Superior temporal gyrus (tissue), 1 donor: ENCODE measurements at regions not wholly inside any gene's neighbourhood (a gene's known extent, or its start where the extent isn't known, plus 50 kb on each side); places are given as distances from the start of the nearest gene placed in this dataset.
"Not testable (repeated sequence)": the region's sequence is repeated elsewhere in the genome, so short reads cannot be mapped to it uniquely, and the experiment has no call there.

Experiments used
- DNase-seq: peaks from one replicate; pipeline ENCODE4 v3.0.0-alpha.2; 2016; ENCODE audit errors: extremely low spot score

DNA sequence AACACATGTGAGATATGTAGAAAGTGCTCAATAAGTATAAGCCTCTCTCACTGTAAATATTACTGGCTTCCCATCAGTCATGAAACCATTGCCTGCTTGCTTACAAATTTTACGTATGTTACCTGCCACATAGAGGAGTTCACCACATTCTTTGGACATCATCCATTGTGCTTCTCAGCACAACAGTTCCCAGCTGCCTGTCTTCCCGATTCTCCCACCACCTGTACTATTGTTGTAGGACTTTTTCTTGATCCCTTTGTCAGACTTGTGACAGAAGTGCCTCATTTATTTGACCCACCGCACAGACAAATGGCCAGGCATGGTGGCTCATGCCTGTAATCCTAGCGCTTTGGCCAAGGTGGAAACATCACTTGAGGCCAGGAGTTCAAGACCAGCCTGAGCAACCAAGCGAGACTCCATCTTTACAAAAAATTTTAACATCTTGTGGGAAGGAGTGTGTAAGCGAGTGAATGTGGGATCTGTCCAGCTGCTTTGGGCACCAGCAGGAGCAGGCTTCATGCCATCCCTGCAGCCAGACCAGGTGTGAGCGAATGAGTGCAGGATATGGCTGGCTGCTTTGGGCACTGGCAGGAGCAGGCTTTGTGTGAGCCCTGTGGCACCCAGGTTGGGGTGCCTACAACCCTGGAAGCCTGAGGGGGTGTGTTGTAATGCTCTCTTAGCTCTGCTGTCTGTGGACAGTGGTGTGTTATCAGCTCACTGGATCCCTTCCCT lies 139.9 kb upstream of the ELL2 start:
- no peak for DNase-seq

DNA sequence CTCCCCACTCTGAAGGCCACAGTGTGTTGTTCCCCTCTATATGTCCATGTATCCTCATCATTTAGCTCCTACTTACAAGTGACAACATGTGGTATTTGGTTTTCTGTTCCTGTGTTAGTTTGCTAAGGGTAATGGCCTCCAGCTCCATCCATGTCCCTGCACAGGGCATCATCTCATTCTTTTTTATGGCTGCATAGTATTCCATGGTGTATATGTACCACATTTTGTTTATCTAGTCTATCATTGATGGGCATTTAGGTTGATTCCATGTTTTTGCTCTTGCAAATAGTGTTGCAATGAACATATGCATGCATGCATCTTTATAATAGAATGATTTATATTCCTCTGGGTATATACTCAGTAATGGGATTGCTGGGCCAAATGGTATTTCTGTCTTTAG lies 135.8 kb upstream of the ELL2 start:
- not testable (repeated sequence) for DNase-seq

DNA sequence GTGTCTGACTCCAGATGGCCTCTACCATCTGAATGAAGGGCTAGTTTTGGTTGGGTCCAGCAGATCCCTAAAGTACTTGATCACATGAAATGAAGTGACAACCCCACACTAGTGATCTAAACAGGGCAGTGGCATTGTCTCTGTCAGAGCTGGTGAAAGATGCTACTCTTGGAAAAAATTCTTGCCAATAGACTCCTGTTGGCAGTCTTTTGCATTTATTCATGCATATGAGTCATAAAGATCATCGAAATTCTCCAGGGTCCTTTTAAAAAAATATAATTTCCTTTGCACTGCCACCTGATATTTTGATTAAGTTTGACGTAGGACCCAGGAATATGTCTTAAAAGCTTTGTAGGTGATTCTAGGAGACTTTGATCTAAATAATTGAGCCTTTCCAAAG lies 135.1 kb upstream of the ELL2 start:
- DNase-seq = no peak

DNA sequence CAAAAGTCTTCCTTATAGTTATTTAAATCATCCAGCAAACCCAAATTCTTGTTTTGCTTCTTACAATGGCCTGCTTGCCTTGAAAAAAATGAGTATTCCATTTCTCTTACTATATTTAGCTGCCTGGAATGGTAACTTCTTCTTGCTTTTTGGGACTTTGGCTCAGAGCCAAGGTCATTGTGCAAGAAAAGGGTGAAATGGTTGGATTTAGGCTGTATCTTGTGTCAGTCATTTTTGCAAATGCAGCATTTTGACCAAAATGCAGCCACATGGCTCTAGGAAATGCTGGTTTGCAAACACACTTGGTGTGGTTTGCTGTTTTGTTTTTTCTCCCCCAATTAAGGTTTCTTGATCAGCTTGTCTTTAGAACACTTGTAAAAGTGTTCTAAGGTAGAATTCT lies 133.3 kb upstream of the ELL2 start:
- no peak for DNase-seq

DNA sequence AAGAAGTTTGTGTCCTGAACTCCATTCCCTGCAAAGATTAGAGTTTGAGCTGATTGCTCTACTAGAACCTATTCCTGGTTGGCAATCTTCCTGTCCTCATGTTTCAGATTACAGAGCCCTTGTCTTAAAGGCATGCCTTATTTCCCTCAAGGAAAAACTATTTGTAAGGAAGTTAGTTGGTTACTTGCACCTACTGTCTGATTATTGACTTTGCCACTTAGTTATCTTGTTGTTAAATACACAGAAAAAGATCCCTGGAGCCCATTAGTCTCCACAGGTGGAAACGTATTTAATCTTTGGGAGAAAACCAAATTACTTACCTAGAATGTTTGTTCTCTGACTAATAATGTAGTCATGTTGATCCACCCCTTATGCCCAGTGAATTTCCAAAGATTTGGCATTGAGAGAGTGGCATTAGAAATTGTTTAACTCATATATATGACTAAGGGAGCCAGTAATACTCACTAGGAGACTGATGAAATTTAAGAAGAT lies 132.3 kb upstream of the ELL2 start:
- no peak for DNase-seq

DNA sequence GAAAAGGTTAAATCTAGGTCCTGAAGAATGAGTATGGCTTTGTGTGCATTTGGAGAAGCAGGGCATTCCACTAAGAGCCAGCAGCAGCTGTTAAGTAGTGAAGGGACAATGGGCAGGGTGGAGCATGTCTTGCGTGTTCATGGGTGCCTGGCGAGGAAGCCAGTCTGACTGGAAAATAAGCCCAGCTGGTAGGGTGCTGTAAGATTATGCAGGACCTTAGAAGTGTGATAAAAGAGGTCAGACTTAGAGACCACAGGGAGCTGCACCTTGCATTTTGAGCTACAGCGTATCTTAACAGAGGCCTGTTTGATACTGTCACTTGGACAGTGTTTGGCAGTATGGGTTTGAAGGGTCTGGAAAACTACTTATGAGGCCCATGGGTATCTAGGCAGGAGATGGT lies 131.7 kb upstream of the ELL2 start:
- DNase-seq = no peak

DNA sequence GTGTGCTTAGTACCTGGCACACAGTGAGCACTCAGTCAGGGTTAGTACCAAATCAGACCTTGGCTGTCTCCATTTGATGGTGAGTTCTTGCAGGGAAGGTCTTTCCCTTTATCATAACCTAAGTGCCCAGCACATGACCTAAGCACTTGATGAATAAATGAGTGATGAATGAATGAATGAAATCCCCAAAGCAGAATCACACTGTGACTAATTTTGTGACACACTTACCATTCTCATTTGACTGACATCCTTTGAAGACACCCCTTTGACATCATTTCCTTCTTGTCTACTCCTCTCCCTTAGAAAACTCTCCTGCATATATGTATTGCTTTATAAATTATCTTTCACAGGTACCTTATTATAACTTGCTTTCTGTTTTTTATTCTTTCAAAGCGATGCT lies 130.2 kb upstream of the ELL2 start:
- no peak for DNase-seq

DNA sequence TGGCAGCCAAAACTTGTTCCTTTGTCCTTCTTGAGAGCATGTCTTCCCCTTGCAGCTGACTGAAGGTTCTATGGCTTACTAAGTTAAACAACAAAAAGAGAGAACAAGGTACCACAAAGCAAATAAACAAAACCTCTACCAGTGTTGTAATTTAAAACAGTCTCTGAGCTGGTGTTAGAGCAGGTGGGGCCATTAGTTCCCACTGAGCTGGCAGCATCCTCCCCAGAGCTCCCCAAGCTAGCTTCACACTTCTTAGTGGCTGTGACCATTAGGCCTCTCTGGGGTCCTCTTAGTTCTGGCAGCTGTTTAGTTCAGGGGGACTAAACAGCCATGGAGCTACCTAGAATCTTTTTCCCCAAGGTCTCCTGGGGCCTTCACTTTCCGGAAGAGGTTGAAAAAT lies 128.6 kb upstream of the ELL2 start:
- no peak for DNase-seq

DNA sequence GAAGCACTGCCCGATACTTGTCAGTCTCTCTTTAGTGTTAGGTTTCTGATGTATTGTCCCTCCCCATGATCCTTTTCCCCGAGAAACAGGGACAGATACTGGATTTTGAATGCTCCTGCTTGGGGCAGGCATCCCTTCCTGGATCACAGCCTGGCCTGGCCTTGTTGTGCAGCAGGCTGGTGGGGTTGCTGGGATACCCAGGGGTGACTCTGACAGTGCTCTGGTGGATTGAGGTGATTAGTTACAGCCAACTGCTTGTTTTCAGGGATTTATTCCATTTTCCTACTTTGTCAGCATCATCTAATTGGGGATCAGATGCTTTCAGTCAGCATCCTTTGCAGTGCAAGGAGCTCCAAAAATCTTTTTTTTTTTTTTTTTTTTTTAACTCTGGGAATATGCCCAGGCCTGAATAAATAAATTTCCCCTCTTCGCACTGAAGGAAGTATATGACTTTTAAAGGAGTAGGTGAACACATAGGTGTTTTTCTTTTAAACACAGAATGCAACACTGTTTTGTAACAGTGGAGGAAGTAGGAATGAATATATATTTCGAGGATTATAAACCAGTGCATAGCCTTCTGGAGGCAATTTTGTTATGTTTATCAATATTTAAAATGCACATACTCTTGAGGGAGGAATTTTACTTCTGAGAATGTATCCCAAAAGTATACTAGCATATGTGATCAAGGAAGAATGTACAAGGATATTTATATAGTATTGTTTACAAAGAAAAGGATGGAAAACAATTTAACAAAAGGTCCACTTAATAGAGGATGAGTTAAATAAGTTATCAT lies 127.3 kb upstream of the ELL2 start:
- DNase-seq = no peak

DNA sequence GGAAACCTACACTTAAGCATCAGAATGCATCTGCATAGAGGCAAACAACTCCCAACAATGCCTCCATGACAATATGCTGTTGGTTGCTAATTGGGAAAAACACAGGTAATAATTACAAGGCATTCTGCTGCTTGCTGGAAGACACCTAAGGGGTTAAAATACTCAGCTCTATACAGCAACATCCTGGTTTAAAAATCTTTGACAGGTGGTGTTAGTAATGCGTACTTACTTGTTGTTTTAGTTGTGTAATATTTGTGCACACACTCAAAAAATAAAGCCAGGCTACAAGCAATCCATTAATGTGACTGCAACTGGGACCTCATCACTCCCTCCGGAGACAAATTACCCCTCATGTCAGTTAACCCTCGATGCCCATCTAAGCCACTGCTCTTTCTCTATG lies 126.3 kb upstream of the ELL2 start:
- no peak for DNase-seq

DNA sequence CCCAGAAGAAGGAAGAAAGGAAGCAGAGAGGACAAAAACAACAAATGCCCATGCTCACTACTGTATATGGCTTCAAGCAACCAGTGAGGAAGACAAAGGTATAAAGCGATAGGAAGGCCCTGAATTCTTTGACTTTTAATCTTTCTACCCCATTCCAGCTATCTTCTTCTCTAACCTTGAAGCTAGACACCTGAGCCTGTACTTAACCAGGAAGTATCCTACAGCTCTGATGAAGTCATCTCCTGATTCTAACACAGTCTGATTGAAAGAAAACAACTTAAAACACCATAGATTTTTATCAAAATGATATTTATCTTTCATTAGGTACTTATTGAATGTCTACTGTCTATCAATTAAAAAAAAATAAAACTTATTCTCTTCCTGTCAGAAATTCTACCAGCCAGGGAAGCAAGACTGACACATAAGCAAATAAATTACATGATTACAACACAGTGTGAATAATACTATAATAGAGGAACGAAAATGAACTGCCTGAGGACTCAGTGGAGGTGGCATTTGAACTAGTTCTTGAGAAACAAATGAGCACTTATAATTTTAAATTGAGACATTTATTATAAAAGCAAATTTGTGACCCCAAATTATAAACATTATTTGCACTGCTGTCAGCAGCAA lies 123.3 kb upstream of the ELL2 start:
- no peak for DNase-seq

DNA sequence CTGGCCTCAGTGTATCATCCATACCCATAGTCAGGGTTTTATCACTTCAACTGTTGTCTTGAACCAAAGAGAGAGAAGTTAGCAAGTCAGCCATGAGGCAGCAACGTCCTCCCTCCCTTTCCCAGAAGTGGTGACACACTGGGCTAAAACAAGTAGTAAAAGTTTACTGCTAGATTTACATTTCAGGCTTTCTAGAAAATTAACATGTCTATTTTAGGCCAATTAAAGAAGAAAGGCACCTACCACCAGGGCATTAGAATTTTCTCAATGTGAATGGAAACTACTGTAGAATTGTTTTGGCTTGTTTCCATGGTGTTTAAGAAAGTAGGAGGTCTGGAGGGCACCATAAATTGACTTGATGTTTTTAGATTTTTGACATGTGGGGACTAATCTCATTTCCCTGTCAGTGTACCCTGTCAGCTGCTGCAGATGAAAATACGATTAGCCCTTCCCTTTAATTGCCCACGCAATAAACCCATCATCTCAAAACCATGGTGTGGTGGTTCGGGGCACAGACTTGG lies 121.8 kb upstream of the ELL2 start:
- no peak for DNase-seq

DNA sequence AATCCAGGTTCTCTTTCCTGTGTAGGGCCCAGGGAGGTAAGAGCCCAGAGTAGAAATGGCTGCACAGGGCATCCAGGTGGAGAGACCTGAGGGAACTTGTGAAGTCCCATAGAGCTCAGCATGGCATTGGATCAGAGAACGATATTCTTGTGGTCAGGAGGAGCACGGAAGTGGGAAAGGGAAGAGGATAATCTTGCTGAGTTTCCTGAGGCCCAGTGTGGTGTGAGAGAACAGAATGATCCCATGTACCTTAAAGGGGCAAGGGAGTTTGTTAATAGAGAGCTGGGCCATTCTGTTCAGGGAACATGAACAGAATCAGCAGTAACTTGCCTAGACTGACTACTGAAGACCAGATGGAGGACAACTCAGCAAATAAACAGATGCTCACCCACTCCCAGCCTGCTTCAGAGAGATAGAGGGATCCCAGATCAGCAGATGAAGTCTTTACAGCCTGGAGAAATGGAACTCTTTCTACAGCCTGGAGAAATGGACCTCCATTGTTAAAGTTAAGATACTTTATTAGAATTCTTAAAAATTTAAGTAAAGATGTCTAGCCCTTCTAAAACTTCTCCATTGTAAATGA lies 119.7 kb upstream of the ELL2 start:
- DNase-seq = no peak

DNA sequence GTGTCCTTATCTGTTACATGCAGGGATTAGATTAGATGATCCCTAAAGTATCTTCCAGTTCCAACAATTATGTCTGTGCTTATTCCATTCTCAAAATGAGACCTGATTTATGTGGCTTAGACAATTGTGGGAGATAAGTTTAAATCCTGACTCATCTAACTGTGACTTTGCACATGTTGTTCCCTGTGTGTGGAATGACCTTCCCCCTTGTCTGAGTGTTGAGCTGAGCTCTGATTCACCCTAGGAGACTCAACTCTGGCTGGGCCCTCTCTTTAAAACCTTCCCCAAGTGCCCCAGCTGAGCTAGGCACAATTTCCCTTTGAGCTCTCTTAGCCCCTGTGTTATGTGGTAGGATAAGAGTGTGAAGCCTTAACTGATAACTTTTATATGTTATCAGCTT lies 118.9 kb upstream of the ELL2 start:
- DNase-seq = no peak

DNA sequence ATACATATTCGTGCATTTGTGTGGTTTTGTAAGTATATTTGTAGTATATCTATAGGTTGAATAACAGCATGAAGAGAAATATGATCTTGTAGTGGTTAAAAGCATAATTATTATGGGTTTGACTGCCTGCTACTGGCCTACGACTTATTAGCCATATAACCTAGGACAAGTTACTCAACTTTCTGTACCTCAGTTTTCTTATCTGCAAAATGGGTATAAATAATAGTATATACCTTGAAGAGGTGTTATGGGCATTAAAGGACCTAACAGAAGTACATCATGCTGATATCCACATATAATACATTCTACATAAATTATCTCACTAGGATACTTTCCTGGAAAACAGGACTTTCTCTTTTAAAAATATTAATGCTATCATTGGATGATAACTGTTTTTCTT lies 118.3 kb upstream of the ELL2 start:
- no peak for DNase-seq

DNA sequence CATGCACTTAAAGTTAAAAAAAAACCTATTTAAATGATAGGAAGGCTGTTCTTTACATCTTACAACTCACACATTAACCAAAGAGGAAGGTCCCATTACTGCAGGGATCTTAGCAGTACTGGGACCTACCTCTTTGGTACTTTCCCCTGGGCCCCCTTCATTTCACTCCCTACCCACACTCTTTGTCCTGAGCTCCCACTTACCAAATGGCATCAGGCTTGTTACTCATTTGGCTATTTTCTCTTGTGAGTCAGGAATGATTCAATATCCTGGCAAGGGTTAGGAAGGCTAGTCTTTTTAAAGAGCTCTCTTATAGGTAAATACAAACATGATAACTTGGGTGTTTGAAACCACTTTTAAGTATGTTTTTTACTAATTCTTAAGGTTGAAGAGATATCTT lies 117.4 kb upstream of the ELL2 start:
- peak; percentile 42 for DNase-seq

DNA sequence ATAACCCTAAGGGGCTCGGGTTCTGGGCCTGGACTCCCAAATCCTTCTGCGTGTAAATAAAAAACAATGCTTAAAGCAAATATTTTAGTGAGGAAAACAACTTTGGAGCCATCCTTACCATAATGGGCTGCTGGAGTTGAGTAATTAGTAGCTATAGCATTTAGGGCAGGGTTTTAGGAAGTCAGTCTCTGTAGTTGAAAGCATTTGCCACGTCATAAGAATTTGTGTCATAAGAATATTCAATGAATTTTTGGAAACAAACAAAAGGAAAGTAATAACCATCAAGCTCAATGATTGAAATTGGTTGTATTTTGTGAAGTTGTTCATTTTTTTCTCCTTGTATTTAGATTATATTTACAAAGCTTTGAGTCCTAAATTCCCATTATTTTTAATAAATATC lies 114.8 kb upstream of the ELL2 start:
- DNase-seq = no peak

DNA sequence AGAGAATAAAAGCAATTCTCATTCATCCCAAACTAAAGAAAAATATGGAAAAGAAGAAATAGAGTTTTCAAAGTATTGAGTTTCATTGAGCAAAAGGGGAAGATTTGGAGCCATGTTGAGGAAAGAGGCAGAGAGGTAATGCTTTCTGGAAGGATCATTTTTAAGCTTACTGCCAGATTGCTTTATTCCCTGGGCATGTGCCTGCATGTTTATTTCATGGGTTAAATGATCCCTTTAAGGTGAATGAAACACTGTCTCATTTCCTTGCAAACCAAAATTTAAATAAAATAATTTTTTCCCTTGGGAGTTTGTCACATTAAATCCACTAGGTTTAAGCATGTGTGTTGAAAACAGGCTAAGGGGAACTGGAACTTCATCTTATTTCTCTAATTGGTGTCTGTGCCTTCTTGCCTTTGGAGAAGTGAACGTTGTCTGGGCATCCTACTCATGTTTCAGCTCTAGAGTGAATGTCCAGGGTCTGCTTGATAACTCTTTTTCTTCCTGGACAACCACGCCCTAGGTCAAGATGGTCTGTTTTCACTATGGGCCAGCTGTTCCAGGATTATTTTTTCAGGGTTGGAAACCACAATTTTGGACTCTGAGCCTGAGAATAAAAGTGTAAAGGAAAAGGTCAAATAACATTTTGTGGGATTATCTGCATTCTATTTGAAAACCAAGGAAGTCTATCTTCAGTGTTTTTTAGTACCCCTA lies 114.1 kb upstream of the ELL2 start:
- no peak for DNase-seq

DNA sequence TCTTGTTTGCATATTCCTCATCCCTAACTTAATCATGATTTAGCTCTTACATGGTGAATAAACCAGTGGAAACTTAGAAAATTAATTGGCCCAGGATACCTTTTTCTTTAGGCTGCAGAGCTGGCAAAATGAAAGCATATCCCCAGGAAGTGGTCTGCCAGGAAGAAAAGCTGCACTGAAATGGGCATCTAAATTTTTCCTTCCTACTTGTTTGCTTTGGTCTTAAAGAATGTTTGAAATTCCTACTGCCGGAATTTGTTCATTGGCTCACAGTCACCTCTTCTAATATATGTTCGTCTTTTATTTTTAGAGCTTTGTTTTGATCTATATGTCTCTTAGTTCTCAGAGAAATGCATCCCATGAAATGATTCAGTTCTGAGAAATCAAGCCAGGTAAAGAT lies 113.2 kb upstream of the ELL2 start:
- DNase-seq = no peak

DNA sequence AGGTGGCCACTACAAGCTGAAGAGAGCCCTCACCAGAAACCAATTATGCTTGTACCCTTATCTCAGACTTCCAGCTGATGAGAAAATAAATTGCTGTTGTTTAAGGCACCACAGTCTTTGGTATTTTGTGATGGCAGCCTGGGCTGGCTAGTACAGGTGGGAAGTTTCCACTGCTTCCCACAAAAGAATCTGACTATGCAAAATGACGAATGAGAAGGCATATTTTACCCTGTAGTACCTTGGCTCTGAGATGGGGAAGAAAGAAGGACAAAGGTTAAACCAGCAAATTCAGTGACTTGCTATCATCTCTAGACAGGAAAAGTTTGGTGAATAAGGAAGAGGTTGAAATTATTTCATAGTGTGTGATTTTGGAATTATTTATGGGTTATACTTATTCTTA lies 112.8 kb upstream of the ELL2 start:
- DNase-seq = no peak

DNA sequence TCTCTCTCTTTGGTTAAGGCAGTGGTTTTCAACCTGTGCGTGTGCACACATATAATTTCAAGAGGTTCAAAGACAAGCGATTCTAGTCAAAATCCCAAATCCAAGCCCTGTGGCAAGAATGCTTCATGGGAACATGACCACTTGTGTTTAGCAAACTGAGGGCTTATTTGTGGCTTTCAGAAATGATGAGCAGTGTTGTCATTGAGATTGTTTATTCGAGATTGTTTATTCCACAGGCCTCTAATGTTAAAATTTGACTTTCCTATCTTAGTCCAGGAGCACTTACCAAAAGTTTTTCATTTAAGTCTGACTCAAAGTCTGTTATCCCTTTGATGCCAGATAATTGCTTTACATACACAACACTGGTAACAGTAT lies 111.1 kb upstream of the ELL2 start:
- DNase-seq = no peak
